Dedifferentiated amniotic fluid mesenchymal stem cell (primary cell): ENCODE measurements at regions not wholly inside any gene's neighbourhood (a gene's known extent, or its start where the extent isn't known, plus 50 kb on each side); places are given as distances from the start of the nearest gene placed in this dataset.

Experiments
- DNase-seq: peaks from one replicate; pipeline ENCODE4 v3.0.0-alpha.2; 2016; ENCODE audit errors: extremely low spot score

GRCh38 chr5:143870362-143870761, 58.4 kb downstream of the HMHB1 start:
- no peak for DNase-seq

GRCh38 chr5:143870871-143871632, 59.1 kb downstream of the HMHB1 start:
- DNase-seq = no peak

- no peak for DNase-seq
Observed at GRCh38 chr5:143871672-143872071, 59.7 kb downstream of the HMHB1 start.

- no peak for DNase-seq
Observed at GRCh38 chr5:143874312-143874711, 62.4 kb downstream of the HMHB1 start.

GRCh38 chr5:143877196-143877595, 65.2 kb downstream of the HMHB1 start:
- DNase-seq = no peak

GRCh38 chr5:143878430-143878829, 66.5 kb downstream of the HMHB1 start:
- DNase-seq = no peak

- DNase-seq = no peak
Observed at GRCh38 chr5:143879646-143880045, 67.7 kb downstream of the HMHB1 start.

GRCh38 chr5:143880178-143880577, 68.2 kb downstream of the HMHB1 start:
- DNase-seq = no peak

- no peak for DNase-seq
Observed at GRCh38 chr5:143882520-143882919, 70.6 kb downstream of the HMHB1 start.

- no peak for DNase-seq
Observed at GRCh38 chr5:143886096-143886495, 74.1 kb downstream of the HMHB1 start.

GRCh38 chr5:143886651-143887638, 75.0 kb downstream of the HMHB1 start:
- peak; percentile 24 for DNase-seq

GRCh38 chr5:143887903-143888665, 76.1 kb downstream of the HMHB1 start:
- DNase-seq = peak; percentile 30

GRCh38 chr5:143888912-143889311, 77.0 kb downstream of the HMHB1 start:
- DNase-seq = no peak

GRCh38 chr5:143889986-143890385, 78.0 kb downstream of the HMHB1 start:
- peak; percentile 86 for DNase-seq

GRCh38 chr5:143890487-143890886, 78.5 kb downstream of the HMHB1 start:
- no peak for DNase-seq

GRCh38 chr5:143892271-143892670, 80.3 kb downstream of the HMHB1 start:
- DNase-seq = no peak

- DNase-seq = no peak
Observed at GRCh38 chr5:143892908-143893307, 80.9 kb downstream of the HMHB1 start.

GRCh38 chr5:143893638-143894037, 81.7 kb downstream of the HMHB1 start:
- DNase-seq = no peak

GRCh38 chr5:143896516-143896915, 84.6 kb downstream of the HMHB1 start:
- no peak for DNase-seq

GRCh38 chr5:143896966-143897365, 85.0 kb downstream of the HMHB1 start:
- DNase-seq = peak; percentile 46

- DNase-seq = no peak
Observed at GRCh38 chr5:143898381-143898780, 86.4 kb downstream of the HMHB1 start.
